ENCODE measurements at regions not wholly inside any gene's neighbourhood (a gene's known extent, or its start where the extent isn't known, plus 50 kb on each side); places are given as distances from the start of the nearest gene placed in this dataset.
A peak's percentile ranks its signal among the peaks of the same experiment; 100 is the strongest.
"Not testable (repeated sequence)": the region's sequence is repeated elsewhere in the genome, so short reads cannot be mapped to it uniquely, and the experiment has no call there.

- DNase-seq: no peak
Measured at GRCh38 chr18:78816114-78816513, 163.5 kb upstream of the SALL3 start.

- no peak for DNase-seq
Measured at GRCh38 chr18:78816916-78817315, 162.7 kb upstream of the SALL3 start.

- no peak for DNase-seq
Measured at GRCh38 chr18:78818495-78818894, 161.1 kb upstream of the SALL3 start.

- DNase-seq: peak; percentile 43
Measured at GRCh38 chr18:78818961-78819360, 160.7 kb upstream of the SALL3 start.

GRCh38 chr18:78820161-78820834 lies 159.3 kb upstream of the SALL3 start:
- DNase-seq: peak; percentile 38

GRCh38 chr18:78821396-78821795 lies 158.2 kb upstream of the SALL3 start:
- DNase-seq: no peak

GRCh38 chr18:78822171-78822948 lies 157.3 kb upstream of the SALL3 start:
- no peak for DNase-seq

GRCh38 chr18:78822949-78823285 lies 156.7 kb upstream of the SALL3 start:
- DNase-seq: no peak

- DNase-seq: no peak
Measured at GRCh38 chr18:78825168-78825567, 154.4 kb upstream of the SALL3 start.

- DNase-seq: no peak
Measured at GRCh38 chr18:78826631-78827030, 153.0 kb upstream of the SALL3 start.

- no peak for DNase-seq
Measured at GRCh38 chr18:78827141-78827540, 152.5 kb upstream of the SALL3 start.

- DNase-seq: no peak
Measured at GRCh38 chr18:78828131-78828530, 151.5 kb upstream of the SALL3 start.

GRCh38 chr18:78829026-78829425 lies 150.6 kb upstream of the SALL3 start:
- DNase-seq: not testable (repeated sequence)

- no peak for DNase-seq
Measured at GRCh38 chr18:78830161-78830560, 149.5 kb upstream of the SALL3 start.

- no peak for DNase-seq
Measured at GRCh38 chr18:78830826-78831225, 148.8 kb upstream of the SALL3 start.

GRCh38 chr18:78831603-78832002 lies 148.0 kb upstream of the SALL3 start:
- no peak for DNase-seq

GRCh38 chr18:78833833-78834232 lies 145.8 kb upstream of the SALL3 start:
- DNase-seq: no peak

- no peak for DNase-seq
Measured at GRCh38 chr18:78836838-78837237, 142.8 kb upstream of the SALL3 start.

GRCh38 chr18:78837754-78838153 lies 141.9 kb upstream of the SALL3 start:
- no peak for DNase-seq

GRCh38 chr18:78838183-78838582 lies 141.4 kb upstream of the SALL3 start:
- no peak for DNase-seq

GRCh38 chr18:78849046-78849445 lies 130.6 kb upstream of the SALL3 start:
- DNase-seq: no peak

GRCh38 chr18:78849458-78849857 lies 130.2 kb upstream of the SALL3 start:
- no peak for DNase-seq

GRCh38 chr18:78853341-78853740 lies 126.3 kb upstream of the SALL3 start:
- DNase-seq: no peak

GRCh38 chr18:78855188-78855587 lies 124.4 kb upstream of the SALL3 start:
- no peak for DNase-seq

Data from activated CD8-positive, alpha-beta memory T cell treated with anti-CD3 and anti-CD28 coated beads for 24 hours (primary cell).